A673 (cell line): ENCODE measurements at regions not wholly inside any gene's neighbourhood (a gene's known extent, or its start where the extent isn't known, plus 50 kb on each side); places are given as distances from the start of the nearest gene placed in this dataset.

Experiments used
- CTCF ChIP-seq: fragments of 300-800, 200-600 bp; sonication (generic); conservative IDR thresholded peaks from 2 replicates; pipeline ENCODE4 v1.5.1; 2017; ENCODE audit warnings: low read depth, mild to moderate bottlenecking, antibody characterized with exemption, low read length, moderate library complexity, mixed read lengths
- EZH2 ChIP-seq: fragments of 200-600 bp; sonication (generic); IDR thresholded peaks from 2 replicates; pipeline ENCODE4 v1.6.1; 2017; ENCODE audit warnings: borderline replicate concordance, low read depth, mild to moderate bottlenecking, mixed read lengths, antibody characterized with exemption, low read length; ENCODE audit not compliant: poor library complexity, severe bottlenecking

DNA sequence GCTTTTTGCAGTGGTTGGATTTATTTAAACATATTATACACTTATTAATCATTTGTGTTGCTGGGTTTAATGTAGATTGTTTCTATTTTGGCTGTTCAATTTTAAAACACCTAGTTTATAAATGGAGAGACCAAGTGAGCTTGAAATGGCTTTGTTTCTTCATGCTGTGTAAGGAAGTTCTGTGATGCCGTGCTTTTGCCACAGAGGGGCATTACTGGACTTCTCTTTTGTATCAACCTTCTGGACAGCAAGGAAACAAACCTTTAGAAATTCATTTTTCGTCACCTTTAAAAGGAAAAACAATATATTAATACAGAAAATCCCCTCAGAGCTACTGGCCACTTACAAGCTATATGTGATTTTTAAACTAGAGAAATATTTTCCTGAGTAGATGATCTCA lies 81.9 kb downstream of the DMRTA1 start:
- TF ChIP-seq CTCF (no peak), EZH2 (no peak)
